Kidney capillary endothelial cell (primary cell): ENCODE measurements at regions not wholly inside any gene's neighbourhood (a gene's known extent, or its start where the extent isn't known, plus 50 kb on each side); places are given as distances from the start of the nearest gene placed in this dataset.

Experiments used
- DNase-seq: peaks from one replicate; pipeline ENCODE4 v3.0.0-alpha.2; 2018; ENCODE audit warnings: low spot score

DNA sequence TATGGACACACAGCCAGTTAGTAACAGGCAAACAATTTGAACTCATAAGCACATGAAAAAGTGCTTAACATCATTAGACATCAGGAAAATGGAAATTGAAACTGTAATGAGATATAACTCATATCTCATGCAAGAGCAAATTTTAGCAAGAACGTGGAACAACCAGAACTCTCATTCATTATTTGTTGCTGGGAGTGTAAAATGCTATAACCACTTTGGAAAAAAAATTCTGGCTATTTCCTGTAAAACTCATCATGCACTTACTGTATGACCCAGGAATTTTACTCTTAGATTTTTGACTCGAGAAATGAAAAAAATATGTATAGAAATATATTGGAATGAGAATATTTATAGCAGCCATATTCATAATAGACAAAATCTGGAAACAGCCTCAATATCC lies 205.7 kb upstream of the PUM3 start:
- DNase-seq, result no peak

DNA sequence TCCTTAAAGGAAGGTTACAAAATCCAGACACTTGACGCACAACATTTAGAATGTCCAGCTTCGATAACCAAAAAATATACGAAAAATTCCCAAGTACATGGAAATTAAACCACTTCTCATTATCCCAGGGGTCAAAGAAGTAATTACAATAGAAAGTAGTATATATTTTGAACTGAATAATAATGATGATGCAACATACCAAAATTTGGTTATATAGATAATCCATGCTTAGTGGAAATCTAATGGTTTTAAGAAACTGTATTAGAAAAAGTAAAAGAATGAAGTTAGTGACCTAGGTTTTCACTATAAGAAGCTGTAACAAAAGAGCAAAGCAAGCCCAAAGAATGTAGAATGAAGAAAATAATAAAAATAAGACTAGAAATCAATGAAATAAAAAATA lies 204.0 kb upstream of the PUM3 start:
- DNase-seq, result no peak

DNA sequence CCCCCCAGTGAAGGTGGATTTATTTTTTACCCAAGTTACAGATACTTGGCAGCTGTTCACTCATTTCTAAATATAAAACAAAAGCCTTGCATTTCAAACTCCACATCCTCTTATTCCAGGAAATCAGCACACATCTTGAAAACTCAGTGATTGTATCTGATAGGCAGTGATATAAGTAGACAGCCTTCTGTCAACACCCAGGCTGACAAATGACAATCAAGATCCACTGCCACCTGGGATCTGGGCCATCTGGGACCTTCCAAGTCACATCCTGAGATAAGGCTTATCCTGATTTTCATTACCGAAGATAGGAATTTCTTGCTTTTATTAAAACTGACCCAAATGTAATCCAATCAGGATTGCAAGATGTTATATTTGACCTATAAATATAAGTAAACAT lies 201.3 kb upstream of the PUM3 start:
- DNase-seq, result no peak

DNA sequence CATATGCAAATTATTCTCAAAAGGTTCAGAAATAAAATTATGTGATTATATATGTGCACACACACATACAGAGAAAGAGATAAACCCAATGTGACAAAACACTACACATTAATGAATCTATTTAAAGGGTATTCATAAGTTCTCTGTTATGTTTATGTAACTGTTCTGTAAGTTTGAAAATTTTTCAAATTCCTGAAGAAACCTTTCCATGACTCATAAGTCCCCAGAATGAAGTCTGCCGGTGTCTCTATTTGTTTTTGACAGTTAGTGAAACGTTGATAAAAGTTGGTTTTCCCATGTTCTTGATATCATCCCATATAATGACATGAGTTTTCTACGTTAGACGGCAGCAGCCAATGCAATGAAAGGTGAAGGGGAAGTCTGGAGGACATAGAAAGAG lies 199.5 kb upstream of the PUM3 start:
- no peak for DNase-seq

GRCh38 chr9:3040761-3041160 lies 196.9 kb upstream of the PUM3 start:
- DNase-seq, result no peak

- DNase-seq, result no peak
Measured at GRCh38 chr9:3036333-3036700, 192.4 kb upstream of the PUM3 start.

GRCh38 chr9:3035579-3036332 lies 191.9 kb upstream of the PUM3 start:
- DNase-seq, result no peak

DNA sequence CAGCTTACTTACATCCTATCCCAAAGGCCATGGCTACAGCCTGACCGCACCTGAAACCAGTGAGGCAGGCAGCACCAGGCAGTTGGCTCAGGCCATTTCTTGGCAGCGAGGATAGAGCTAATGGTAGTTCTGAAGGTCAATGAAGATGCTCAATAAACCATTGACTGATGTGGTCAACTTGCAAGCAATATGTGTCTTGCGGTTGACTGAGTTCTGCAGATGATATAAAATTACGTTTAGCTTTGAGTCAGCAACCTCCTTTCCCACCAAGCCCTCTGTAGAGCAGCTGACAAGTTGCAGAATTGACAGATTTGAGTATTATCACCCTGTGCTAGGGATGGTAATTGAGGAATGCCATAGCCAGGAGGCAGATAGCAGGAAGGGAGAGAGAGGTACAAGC lies 189.0 kb upstream of the PUM3 start:
- no peak for DNase-seq

DNA sequence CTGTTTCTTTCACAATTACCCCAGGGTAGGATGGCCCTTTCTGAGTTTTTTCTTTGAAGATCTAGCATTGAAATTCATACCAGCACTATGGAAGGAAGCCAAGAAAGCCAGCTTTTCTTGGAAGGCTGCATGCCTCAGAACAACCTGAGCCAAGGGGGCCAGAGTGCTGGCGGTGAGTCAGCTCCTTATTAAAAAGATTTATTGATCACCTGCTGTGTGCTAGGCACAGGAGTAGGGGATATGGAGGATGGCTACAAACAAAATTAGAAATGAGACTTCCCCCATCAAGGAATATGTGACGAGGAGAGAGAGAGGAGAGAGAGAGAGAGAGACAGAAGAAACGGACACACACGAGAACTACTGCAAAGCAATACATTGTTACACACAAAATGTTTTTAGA lies 184.6 kb upstream of the PUM3 start:
- DNase-seq, result no peak

GRCh38 chr9:3027210-3027609 lies 183.3 kb upstream of the PUM3 start:
- DNase-seq, result no peak

DNA sequence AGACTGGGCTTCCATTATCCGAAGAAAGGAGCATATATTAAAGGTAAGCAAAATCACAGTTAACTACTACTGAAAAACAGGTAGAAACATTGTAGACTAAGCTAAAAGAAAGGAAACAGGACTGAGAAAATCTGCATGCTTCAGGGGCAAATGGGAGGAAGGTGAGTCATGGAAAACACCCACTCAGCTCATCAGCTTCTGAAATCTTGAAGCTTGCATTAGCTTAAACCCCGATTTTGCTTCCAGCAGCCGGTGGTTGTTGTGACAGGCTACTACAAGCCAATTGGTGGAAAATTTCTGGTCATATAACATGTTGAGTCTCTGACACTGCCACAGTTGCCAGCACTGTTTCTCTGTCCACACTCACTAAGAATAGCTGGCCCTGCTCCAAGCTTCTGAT lies 179.6 kb upstream of the PUM3 start:
- DNase-seq, result no peak

DNA sequence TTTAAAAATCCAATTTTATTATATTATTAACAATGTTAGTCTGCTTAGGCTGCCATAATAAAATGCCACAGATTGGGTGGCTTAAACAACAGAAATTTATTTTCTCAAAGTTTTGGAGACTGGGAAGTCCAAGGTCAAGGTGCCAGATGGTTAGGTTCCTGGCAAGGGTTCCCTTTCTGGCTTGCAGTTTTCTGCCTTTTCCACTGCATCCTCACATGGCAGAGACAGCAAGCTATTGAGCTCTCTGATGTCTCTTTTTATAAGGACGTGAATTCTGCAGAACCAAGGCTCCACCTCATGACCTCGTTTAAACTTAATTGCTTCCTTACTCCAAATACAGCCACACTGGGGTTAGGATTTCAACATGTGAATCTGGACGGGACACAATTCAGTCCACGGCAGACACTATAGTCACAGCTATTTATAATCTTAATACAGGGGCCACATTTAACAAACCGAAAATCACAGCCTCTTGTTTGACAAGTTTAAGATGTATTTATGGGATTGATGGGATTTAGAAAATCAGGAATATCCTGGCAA lies 174.9 kb upstream of the PUM3 start:
- DNase-seq, result no peak

DNA sequence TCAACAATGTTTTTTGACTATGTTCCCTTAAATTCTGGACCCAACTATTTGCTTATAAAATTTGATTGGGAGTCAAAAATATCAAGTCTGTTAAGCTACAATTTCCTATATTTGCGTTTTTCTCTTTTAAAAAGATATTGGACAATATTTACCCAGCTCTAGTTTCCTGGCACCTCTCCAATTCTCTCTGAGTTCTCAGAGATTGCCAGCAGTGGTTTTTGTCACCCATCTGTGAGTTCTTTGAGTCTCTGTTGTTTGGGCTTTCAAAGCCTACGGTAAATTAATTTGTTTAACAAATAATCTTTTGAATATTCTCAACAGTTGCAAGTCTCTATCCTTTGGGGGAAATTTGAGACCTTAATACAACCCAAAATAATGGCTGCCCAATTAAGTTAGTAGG lies 174.2 kb upstream of the PUM3 start:
- no peak for DNase-seq

- no peak for DNase-seq
Measured at GRCh38 chr9:3014178-3014577, 170.3 kb upstream of the PUM3 start.

DNA sequence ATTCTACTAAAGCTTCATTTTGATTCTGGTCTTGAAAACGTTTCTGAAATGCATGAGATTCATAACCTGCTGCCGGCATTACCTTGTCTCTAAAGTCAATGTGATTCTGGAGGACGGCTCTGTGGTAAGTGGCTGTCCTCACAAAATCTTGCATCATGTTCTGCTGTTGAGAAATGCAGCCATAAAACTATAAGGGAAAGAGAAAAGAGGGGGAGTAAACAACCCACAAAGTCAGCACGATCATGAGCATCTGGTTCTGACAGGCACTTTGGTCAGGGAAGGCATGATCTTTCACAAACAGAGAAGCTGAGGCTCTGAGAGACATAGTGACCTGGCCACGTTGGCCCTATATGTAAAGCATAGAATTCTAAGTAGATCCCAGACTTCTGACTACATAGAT lies 168.9 kb upstream of the PUM3 start:
- no peak for DNase-seq

GRCh38 chr9:3012245-3012644 lies 168.3 kb upstream of the PUM3 start:
- no peak for DNase-seq

DNA sequence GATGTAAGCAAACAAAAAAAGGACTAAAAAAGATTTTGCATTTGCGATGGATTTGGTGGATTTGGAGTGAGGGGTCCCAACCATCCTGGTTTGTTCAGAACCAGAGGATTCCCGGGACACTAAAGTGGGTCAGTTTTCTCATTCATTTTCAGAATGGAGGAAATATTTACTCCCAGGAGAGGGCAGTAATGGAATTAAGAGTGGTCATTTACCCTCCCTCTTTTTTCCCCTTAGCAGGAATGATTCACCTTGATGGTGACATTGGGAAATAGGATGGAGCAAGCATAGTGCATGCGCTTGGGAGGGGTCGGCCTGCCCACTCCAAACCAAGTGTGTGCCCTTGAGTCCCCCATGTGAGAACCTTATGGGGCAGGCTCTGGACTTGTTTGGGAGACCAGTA lies 164.2 kb upstream of the PUM3 start:
- no peak for DNase-seq

DNA sequence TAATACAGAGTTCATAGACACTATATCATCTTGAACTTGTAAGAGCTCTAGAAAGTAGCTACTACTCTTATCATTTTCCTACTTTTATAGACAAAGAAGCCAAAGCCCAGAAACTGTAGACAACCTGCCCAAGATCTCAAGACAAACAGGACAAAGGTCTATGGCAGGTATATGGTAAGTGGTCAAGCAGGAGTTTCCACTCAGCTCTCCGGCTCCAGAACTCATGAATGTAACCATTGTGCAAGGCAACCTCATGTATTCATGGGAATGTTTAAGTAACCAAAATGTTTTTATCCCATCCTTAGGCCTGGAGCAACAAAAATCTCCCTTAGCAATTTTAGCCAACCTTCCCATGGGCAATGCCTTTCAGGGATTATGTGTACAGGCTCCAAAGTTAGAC lies 163.4 kb upstream of the PUM3 start:
- DNase-seq, result no peak

- DNase-seq, result no peak
Measured at GRCh38 chr9:3006851-3007250, 163.0 kb upstream of the PUM3 start.

GRCh38 chr9:3004572-3004971 lies 160.7 kb upstream of the PUM3 start:
- DNase-seq, result no peak

DNA sequence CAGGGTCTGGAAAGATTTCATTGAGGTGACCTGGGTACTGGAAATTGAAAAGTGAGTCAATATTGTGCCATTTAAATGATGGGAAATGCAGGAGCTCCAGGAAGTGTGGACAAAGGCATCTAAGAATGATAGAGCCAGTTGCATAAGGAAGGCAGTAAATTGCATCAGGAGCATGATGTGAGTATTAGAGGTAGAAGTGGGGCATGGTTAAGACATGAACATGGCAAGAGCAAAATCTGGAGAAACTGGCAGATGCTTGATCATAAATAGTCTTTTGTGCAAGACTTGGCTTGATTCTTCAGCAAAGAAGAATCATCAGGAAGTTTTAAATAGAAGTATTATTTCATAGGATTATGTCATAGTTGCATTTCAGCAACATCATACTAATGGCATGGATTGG lies 157.4 kb upstream of the PUM3 start:
- no peak for DNase-seq

DNA sequence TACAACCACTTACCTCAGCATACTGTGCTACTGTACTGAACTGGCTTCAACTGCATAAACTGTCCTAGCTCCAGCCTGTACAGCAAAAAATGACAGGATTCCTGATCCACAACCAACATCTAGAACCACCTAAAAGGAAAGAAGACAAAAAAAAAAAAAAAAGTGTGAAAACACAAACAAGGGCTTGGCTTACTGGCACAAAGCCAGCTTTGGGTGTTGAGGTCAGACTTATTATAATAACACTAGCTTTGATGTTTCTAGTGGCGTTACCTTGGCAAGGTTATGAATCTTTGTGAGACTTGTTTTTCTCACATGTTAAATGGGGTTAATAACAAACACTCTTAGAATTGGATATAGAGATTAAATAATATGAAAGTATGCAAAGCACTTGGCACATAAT lies 148.5 kb upstream of the PUM3 start:
- no peak for DNase-seq

DNA sequence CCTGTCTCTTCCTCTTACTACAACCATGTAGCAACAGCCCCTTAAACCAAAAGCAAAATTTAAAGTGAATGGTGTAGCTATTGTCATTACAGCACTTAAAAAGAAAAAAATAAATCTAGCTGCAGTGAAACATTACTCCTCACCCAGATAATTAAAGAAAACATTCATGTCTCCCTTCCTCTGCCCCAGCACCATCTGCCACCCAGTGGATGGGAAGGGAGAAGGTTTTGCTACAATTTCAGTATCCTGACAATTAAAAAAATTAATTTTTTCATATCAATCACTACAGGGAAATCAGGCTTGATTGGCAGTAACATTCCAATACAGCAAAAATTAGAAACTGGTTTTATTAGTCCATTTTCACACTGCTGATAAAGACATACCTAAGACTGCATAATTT lies 147.4 kb upstream of the PUM3 start:
- DNase-seq, result no peak

DNA sequence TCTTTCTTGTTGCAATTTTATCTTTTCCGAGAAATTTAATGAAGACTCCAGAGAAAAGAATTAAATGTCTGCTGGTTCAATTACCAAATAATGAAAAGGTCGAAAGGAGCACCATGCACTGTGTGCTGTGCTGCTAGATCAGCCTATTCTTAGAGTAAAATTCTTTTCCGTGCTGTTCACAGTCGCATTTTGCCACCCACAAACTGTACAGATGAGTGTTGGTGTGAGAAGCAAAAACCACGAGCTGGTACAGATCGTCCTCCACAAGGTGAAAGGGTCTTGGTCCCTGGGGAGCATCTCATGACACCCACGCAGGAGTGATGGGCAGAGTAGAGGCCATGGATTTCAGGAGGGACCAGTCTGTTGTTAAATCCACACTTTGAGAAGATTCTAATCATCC lies 143.8 kb upstream of the PUM3 start:
- DNase-seq, result no peak

GRCh38 chr9:2985343-2985742 lies 141.4 kb upstream of the PUM3 start:
- no peak for DNase-seq
